Spinal cord (tissue), 9 donors: ENCODE measurements at regions not wholly inside any gene's neighbourhood (a gene's known extent, or its start where the extent isn't known, plus 50 kb on each side); places are given as distances from the start of the nearest gene placed in this dataset.

Experiments
- DNase-seq, 6 donors: peaks; one replicate each; pipeline versions ENCODE4 v3.0.0 to v3.0.0-alpha.2; 2013 to 2015; ENCODE audit warnings: low spot score in 6 of 6, low read depth in 4 of 6
- H3K27ac ChIP-seq: one replicate; pipeline ENCODE4 v1.5.1; 2013; ENCODE audit warnings: low read depth, low read length, control low read depth
- H3K27me3 ChIP-seq: one replicate; pipeline ENCODE4 v1.6.1; 2013; ENCODE audit warnings: low read length; ENCODE audit not compliant: control insufficient read depth, insufficient read depth
- H3K36me3 ChIP-seq: one replicate; pipeline ENCODE4 v1.6.1; 2013; ENCODE audit warnings: low read length; ENCODE audit not compliant: control insufficient read depth, insufficient read depth
- H3K4me1 ChIP-seq: one replicate; pipeline ENCODE4 v1.6.1; 2013; ENCODE audit warnings: low read length; ENCODE audit not compliant: control insufficient read depth, insufficient read depth
- H3K4me3 ChIP-seq: one replicate; pipeline ENCODE4 v1.5.1; 2013; ENCODE audit warnings: low read depth, low read length, control low read depth
- H3K9me3 ChIP-seq: one replicate; pipeline ENCODE4 v1.6.1; 2013; ENCODE audit warnings: low read length; ENCODE audit not compliant: control insufficient read depth, insufficient read depth
- WGBS: methylation state at CpG from one replicate; pipeline ENCODE4 v1.1.5; 2013; ENCODE audit warnings: missing lambda C conversion rate; ENCODE audit not compliant: insufficient coverage; 5-methylcytosine and 5-hydroxymethylcytosine counted together
- donor health status: healthy.

DNA sequence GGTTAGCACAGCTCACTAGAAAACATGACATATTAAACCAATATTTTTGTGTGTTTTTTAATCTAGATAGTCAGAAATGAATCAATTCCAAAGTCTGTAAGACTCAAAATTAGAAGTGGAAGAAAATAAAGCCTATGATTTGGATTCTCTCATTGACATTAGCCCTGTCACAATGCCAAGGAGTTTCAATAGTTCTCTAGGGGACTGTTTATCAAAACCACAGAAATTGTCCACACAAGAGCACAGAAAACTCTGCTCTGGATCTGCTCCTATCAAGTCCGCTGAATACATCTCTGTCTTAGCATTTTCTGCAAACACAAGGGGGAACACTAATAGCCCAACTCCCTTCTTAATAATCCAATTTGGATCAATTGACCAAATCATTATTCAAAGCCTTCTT, 152.0 kb downstream of the HS3ST3B1 start:
- Histone ChIP-seq H3K36me3 (no peaks in the 10 kb centered on the region), H3K27me3 (no peaks in the 10 kb centered on the region), H3K4me1 (no peaks in the 10 kb centered on the region), H3K27ac (no peak overlapping the region), H3K9me3 (no peaks in the 10 kb centered on the region), H3K4me3 (no peak overlapping the region)
- DNase-seq, result no peak
- WGBS, result no CpG with 5 or more reads among the region's 1 CpG

GRCh38 chr17:14451729-14452191, 150.9 kb downstream of the HS3ST3B1 start:
- no peaks in the 10 kb centered on the region for H3K27me3 ChIP-seq
- DNase-seq, result no peak
- H3K4me1 ChIP-seq, result no peaks in the 10 kb centered on the region
- no peak overlapping the region for H3K27ac ChIP-seq
- no peaks in the 10 kb centered on the region for H3K9me3 ChIP-seq
- H3K4me3 ChIP-seq, result no peak overlapping the region
- 88% methylated on average over 11 of the region's 11 CpGs for whole genome bisulfite sequencing
- no peaks in the 10 kb centered on the region for H3K36me3 ChIP-seq

DNA sequence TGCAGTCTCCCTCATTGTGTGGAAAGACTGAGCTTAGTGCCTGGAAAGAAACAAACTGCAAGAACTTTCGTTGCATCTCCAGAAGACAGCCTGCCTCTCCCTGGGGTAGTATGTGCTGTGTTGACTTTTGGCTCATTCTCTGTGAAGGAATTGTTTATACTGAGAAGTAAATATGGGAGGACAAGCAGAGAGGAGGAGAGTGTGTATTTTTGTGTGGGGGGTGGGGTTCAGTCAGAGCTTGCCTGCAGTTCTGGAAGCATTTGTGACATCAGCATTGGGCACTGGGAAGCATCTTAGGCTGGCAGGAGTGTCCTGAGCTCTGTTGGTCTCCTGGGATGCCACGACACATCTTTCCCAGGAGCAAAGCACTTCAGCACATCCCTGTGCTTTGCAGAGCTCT, 147.9 kb downstream of the HS3ST3B1 start:
- Histone ChIP-seq H3K4me1 (no peaks in the 10 kb centered on the region), H3K36me3 (no peaks in the 10 kb centered on the region), H3K27ac (no peak overlapping the region), H3K4me3 (no peak overlapping the region), H3K27me3 (no peaks in the 10 kb centered on the region), H3K9me3 (no peaks in the 10 kb centered on the region)
- peak in 1 of 6 donors; percentile 25 for DNase-seq
- WGBS, result 86% methylated on average over 2 of the region's 2 CpGs

GRCh38 chr17:14446825-14447224, 145.9 kb downstream of the HS3ST3B1 start:
- Histone ChIP-seq H3K9me3 (no peaks in the 10 kb centered on the region), H3K4me3 (no peak overlapping the region), H3K27ac (no peak overlapping the region), H3K27me3 (no peaks in the 10 kb centered on the region), H3K4me1 (no peaks in the 10 kb centered on the region), H3K36me3 (no peaks in the 10 kb centered on the region)
- peak in 1 of 6 donors; percentile 22 for DNase-seq
- WGBS, result 100% methylated on average over 1 of the region's 2 CpGs

- H3K36me3 ChIP-seq, result no peaks in the 10 kb centered on the region
- no peaks in the 10 kb centered on the region for H3K27me3 ChIP-seq
- no peak for DNase-seq
- H3K27ac ChIP-seq, result no peak overlapping the region
- no peak overlapping the region for H3K4me3 ChIP-seq
- no peaks in the 10 kb centered on the region for H3K4me1 ChIP-seq
- WGBS, result 75% methylated on average over 3 of the region's 3 CpGs
- H3K9me3 ChIP-seq, result no peaks in the 10 kb centered on the region
These were observed 144.0 kb downstream of the HS3ST3B1 start for GRCh38 chr17:14444915-14445314.

- H3K4me3 ChIP-seq, result no peak overlapping the region
- no peak overlapping the region for H3K27ac ChIP-seq
- WGBS, result no CpG with 5 or more reads among the region's 4 CpGs
- DNase-seq, result peak in 1 of 6 donors; percentile 6
- H3K27me3 ChIP-seq, result no peaks in the 10 kb centered on the region
- H3K4me1 ChIP-seq, result no peaks in the 10 kb centered on the region
- H3K9me3 ChIP-seq, result no peaks in the 10 kb centered on the region
- no peaks in the 10 kb centered on the region for H3K36me3 ChIP-seq
These were observed 142.1 kb downstream of the HS3ST3B1 start for GRCh38 chr17:14442798-14443528.

GRCh38 chr17:14437176-14437575, 136.3 kb downstream of the HS3ST3B1 start:
- Histone ChIP-seq H3K27me3 (no peaks in the 10 kb centered on the region), H3K4me3 (no peak overlapping the region), H3K9me3 (no peaks in the 10 kb centered on the region), H3K27ac (no peak overlapping the region), H3K4me1 (no peaks in the 10 kb centered on the region), H3K36me3 (no peaks in the 10 kb centered on the region)
- 100% methylated on average over 2 of the region's 4 CpGs for WGBS
- no peak for DNase-seq

GRCh38 chr17:14436266-14436665, 135.4 kb downstream of the HS3ST3B1 start:
- no CpG with 5 or more reads among the region's 4 CpGs for WGBS
- Histone ChIP-seq H3K9me3 (no peaks in the 10 kb centered on the region), H3K27ac (no peak overlapping the region)

GRCh38 chr17:14434506-14434905, 133.6 kb downstream of the HS3ST3B1 start:
- H3K4me1 ChIP-seq, result no peaks in the 10 kb centered on the region
- no peak overlapping the region for H3K4me3 ChIP-seq
- H3K27ac ChIP-seq, result no peak overlapping the region
- no peaks in the 10 kb centered on the region for H3K27me3 ChIP-seq
- no peaks in the 10 kb centered on the region for H3K9me3 ChIP-seq
- H3K36me3 ChIP-seq, result no peaks in the 10 kb centered on the region
- DNase-seq, result no peak

More at GRCh38 chr17:14436266-14436665, 135.4 kb downstream of the HS3ST3B1 start:
- Histone ChIP-seq H3K4me1 (no peaks in the 10 kb centered on the region), H3K27me3 (no peaks in the 10 kb centered on the region), H3K36me3 (no peaks in the 10 kb centered on the region), H3K4me3 (no peak overlapping the region)
- no peak for DNase-seq

- no peak overlapping the region for H3K27ac ChIP-seq
- no peaks in the 10 kb centered on the region for H3K4me1 ChIP-seq
- no peak for DNase-seq
- H3K9me3 ChIP-seq, result no peaks in the 10 kb centered on the region
- 71% methylated on average over 2 of the region's 2 CpGs for WGBS
- no peaks in the 10 kb centered on the region for H3K27me3 ChIP-seq
- H3K4me3 ChIP-seq, result no peak overlapping the region
- H3K36me3 ChIP-seq, result no peaks in the 10 kb centered on the region
These were observed 131.2 kb downstream of the HS3ST3B1 start for GRCh38 chr17:14432079-14432478.
